ENCODE measurements at regions not wholly inside any gene's neighbourhood (a gene's known extent, or its start where the extent isn't known, plus 50 kb on each side); places are given as distances from the start of the nearest gene placed in this dataset.
"Not testable (repeated sequence)": the region's sequence is repeated elsewhere in the genome, so short reads cannot be mapped to it uniquely, and the experiment has no call there.

DNA sequence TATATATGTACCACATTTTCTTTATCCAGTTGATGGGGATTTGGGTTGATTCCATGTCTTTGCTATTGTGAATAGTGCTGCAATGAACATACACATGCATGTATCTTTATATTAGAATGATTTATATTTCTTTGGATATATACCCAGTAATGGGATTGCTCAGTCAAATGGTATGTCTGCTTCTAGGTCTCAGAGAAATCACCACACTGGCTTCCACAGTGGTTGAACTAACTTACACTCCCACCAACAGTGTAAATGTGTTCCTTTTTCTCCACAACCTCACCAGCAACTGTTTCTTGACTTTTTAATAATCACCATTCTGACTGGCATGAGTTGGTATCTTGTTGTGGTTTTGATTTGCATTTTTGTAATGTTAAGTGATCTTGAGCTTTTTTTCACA lies 452.2 kb upstream of the FLRT2 start:
- intact Hi-C loops (cut with micrococcal nuclease), result not testable (repeated sequence)

DNA sequence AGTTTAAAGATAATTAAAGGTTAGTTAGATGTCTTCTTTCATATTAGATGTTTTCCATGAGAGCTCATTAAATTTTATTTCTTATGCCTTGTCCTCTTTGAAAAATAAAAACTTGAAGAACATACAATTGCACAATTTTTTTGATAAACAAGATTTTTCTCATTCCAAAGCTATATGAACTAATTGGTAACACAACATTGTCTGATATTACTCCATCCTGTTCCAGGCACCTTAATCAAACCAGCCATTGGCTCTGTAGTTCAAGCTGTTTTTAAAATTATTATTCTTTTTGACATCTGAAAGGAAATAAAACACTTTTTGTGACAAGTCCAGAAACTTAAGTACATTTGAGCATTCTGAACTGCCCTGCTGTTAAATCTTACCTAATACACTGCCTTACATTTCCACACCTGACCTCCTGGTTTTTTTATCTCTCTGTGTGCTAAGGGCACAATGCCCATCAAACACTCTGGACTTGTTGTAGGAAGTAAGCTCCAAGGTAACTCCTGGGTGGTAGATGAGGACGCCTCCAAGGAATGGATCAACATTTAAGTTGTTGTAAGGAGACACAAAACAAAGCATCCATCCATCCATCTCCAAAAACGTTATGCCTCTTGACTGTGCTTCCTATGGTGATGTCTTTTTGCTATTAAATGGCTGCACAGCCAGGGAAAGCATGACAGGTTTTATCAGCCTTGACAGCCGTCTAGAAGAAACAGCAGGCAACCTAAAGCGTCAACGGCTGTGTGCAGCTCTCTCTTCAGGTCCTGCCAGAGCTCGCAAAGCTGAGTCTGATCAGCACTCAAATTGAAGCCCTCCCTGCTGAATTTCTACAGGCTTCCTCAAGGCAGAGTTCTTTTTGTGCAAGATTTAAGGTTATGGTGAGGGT lies 449.9 kb upstream of the FLRT2 start:
- intact Hi-C loops (cut with micrococcal nuclease), result no loop called here

- intact Hi-C loops (cut with micrococcal nuclease), result no loop called here
These were observed 445.6 kb upstream of the FLRT2 start for GRCh38 chr14:85084344-85084743.

DNA sequence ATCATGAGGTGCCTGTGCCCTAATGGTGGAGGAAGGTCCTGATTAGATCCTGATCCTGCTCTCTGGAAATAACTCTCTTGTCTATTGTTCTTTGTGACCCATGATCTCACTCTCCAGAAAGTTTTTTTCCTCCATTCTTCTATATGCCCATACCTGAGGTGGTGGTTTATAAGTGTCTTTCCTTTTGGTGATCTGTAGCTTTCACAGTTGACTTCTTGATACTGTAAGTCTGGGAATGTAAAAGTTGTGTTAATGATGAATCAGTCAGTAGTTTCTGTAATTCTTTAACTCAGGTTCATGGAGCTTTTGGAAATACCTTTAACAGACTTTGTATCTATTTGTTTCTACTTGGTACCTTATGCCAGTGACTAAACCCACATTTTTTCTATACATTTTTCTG lies 444.0 kb upstream of the FLRT2 start:
- intact Hi-C loops (cut with micrococcal nuclease), result no loop called here

GRCh38 chr14:85087201-85087600 lies 442.7 kb upstream of the FLRT2 start:
- intact Hi-C loops (cut with micrococcal nuclease), result no loop called here

- intact Hi-C loops (cut with micrococcal nuclease), result no loop called here
These were observed 441.8 kb upstream of the FLRT2 start for GRCh38 chr14:85088192-85088591.

- intact Hi-C loops (cut with micrococcal nuclease), result no loop called here
These were observed 439.3 kb upstream of the FLRT2 start for GRCh38 chr14:85090681-85091080.

DNA sequence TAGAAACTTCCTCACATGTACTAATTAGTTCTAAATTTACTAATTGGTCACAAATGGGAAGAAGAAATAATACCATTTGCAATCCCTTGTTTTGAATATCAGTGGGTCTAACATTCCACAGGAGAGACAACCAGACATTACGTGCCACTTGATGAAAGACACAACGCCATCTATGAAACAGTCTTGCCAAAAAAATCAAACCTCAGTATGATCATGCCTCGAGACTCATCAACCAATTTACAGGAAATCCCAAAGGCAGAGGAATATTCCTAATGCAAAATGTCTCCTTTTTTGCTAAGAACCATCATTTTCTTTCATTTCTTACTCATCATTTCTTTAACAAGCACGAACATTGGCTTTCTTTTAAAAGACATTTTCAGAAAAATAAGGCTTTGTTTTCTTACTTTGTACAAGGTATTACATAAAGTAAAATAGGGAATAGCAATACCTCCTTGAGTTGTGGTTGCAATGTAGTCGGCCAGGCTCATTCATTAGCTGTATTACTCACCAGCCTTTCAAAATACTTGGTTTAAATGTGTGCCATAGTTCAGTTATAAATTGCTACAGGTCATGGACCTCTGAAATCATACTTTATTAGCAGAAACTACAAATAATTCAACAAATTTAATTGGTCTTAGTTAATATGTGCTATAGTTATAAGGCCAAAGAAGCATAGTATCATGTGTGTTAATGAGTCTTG lies 436.2 kb upstream of the FLRT2 start:
- intact Hi-C loops (cut with micrococcal nuclease), result no loop called here

DNA sequence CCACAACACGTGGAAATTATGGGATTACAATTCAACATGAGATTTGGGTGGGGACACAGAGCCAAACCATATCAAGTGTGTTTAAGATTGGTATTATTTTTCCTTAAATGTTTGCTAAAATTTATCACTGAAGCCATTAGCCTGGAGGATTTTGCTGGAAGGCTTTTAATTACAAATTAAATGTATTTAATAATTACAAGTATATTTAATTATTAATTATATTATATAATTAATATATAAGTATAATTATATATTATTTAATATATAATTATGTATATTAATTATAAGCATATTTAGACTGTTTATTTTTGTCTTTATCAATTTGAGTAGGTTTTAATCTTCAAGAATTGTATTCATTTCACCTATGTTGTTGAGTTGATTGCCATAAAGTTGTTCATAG lies 427.4 kb upstream of the FLRT2 start:
- intact Hi-C loops (cut with micrococcal nuclease), result no loop called here

- intact Hi-C loops (cut with micrococcal nuclease), result no loop called here
These were observed 423.4 kb upstream of the FLRT2 start for GRCh38 chr14:85106506-85106905.

DNA sequence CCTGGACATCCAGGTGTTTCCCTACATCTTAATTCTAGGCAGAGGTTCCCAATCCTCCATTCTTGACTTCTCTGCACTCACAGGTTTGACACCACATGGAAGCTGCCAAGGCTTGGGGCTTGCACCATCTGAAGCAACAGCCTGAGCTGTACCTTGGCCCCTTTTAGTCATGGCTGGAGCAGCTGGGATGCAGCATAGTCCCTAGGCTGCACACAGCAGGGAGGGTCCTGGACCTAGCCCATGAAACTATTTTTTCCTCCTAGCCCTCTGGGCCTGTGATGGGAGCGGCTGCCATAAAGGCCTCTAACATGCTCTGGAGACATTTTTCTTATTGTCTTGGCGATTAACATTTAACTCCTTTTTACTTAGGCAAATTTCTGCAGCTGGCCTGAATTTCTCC lies 417.2 kb upstream of the FLRT2 start:
- intact Hi-C loops (cut with micrococcal nuclease), result no loop called here

DNA sequence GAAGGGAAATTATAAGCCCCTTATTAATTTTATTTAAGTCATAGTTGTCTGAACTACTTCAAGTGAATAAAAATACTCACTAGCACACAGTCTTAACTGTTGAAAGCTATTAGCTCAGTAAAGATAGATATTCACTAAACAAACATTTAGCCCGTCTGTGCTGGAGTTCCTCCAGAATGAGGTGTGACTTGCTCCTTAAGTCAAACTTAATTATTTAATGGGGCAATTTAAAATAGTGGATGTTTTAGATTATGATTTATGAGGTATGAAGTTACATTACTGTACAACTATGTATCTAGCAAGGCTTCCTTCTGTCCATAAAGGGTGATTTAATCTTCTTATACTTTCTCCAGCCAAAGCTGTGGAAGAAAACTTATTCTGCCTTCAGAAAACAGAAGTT lies 414.0 kb upstream of the FLRT2 start:
- intact Hi-C loops (cut with micrococcal nuclease), result no loop called here

DNA sequence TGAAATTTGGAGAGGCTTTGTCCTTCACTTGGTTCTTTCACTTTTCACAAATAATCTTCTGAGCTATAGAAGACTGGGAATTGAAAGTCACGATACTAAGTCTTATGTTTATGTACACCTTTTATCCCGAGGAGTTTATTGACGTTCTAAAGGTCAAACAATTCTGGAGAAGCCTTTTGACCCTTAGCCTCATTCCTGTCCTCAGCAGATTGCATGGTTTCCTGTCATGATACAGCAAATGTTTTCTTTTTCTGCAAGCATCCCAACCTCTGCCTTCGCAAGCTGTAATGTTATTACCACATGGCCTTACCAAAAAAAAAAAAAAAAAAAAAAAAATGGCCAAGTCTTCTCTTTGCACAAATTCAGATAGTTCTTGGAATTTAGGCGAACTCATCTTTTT lies 411.7 kb upstream of the FLRT2 start:
- intact Hi-C loops (cut with micrococcal nuclease), result no loop called here

- intact Hi-C loops (cut with micrococcal nuclease), result no loop called here
These were observed 407.3 kb upstream of the FLRT2 start for GRCh38 chr14:85122690-85123089.

GRCh38 chr14:85123755-85124154 lies 406.2 kb upstream of the FLRT2 start:
- intact Hi-C loops (cut with micrococcal nuclease), result no loop called here

GRCh38 chr14:85124631-85125290 lies 405.2 kb upstream of the FLRT2 start:
- intact Hi-C loops (cut with micrococcal nuclease), result no loop called here

DNA sequence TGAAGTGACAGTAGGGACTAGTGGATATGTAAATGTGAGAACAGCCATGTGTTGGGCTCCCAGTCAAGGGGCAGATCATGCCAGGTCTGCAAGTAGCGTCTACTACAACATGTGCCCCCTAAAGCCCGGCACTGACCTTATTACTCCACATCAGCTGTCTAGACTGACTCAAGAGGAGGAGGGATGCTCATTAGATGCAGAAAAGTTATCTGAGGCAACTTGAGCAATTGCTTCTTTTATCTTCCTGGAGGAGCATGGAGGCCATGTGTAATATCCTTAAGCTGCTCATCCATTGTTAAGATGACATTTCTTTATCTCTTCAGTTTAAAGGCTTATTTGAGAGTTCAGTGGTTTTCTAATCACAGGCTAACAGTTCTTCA lies 404.7 kb upstream of the FLRT2 start:
- intact Hi-C loops (cut with micrococcal nuclease), result no loop called here

GRCh38 chr14:85129921-85130320 lies 400.0 kb upstream of the FLRT2 start:
- intact Hi-C loops (cut with micrococcal nuclease), result no loop called here

- intact Hi-C loops (cut with micrococcal nuclease), result no loop called here
These were observed 398.6 kb upstream of the FLRT2 start for GRCh38 chr14:85131226-85131922.

GRCh38 chr14:85142982-85143381 lies 387.0 kb upstream of the FLRT2 start:
- intact Hi-C loops (cut with micrococcal nuclease), result no loop called here

- intact Hi-C loops (cut with micrococcal nuclease), result no loop called here
These were observed 383.2 kb upstream of the FLRT2 start for GRCh38 chr14:85146779-85147178.

GRCh38 chr14:85150166-85150565 lies 379.8 kb upstream of the FLRT2 start:
- intact Hi-C loops (cut with micrococcal nuclease), result no loop called here

Measured in T-helper 2 cell treated with Interferon-gamma antibody and Interleukin-4, amounts not matched to agents 100 ng/mL and 5 ng/mL, for 36 hours (primary cell).